ENCODE measurements at regions not wholly inside any gene's neighbourhood (a gene's known extent, or its start where the extent isn't known, plus 50 kb on each side); places are given as distances from the start of the nearest gene placed in this dataset.

- no peaks in the 10 kb centered on the region for H3K36me3 Mint-ChIP-seq (ENCODE audit: low read depth)
- peaks cover 4% of the 10 kb centered on the region for H3K4me1 ChIP-seq (ENCODE audit: control insufficient read depth, insufficient read depth, low read length)
- peaks cover 12% of the 10 kb centered on the region for H3K9me3 Mint-ChIP-seq
- H3K9me3 ChIP-seq (ENCODE audit: control insufficient read depth, low read length): peaks cover 16% of the 10 kb centered on the region
- TF ChIP-seq, protein P1, sequence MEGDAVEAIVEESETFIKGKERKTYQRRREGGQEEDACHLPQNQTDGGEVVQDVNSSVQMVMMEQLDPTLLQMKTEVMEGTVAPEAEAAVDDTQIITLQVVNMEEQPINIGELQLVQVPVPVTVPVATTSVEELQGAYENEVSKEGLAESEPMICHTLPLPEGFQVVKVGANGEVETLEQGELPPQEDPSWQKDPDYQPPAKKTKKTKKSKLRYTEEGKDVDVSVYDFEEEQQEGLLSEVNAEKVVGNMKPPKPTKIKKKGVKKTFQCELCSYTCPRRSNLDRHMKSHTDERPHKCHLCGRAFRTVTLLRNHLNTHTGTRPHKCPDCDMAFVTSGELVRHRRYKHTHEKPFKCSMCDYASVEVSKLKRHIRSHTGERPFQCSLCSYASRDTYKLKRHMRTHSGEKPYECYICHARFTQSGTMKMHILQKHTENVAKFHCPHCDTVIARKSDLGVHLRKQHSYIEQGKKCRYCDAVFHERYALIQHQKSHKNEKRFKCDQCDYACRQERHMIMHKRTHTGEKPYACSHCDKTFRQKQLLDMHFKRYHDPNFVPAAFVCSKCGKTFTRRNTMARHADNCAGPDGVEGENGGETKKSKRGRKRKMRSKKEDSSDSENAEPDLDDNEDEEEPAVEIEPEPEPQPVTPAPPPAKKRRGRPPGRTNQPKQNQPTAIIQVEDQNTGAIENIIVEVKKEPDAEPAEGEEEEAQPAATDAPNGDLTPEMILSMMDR (conservative IDR thresholded peaks at IDR 0.05): no peak
- H3K27ac ChIP-seq (ENCODE audit: low read depth, low read length): no peak overlapping the region
- H3K4me3 ChIP-seq (ENCODE audit: low read length): no peak overlapping the region
- H3K27me3 ChIP-seq (ENCODE audit: control insufficient read depth, insufficient read depth, low read length, poor library complexity, severe bottlenecking): no peaks in the 10 kb centered on the region
- peak overlapping the region; percentile 48 for H3K27ac Mint-ChIP-seq
- peaks cover 27% of the 10 kb centered on the region for H3K27me3 Mint-ChIP-seq (ENCODE audit: insufficient read depth)
- no peak overlapping the region for H3K9ac ChIP-seq (ENCODE audit: extremely low read depth, low read length, poor library complexity, severe bottlenecking)
- peaks cover 10% of the 10 kb centered on the region for H3K4me1 Mint-ChIP-seq
- 94% methylated on average over 11 to 12 of the region's 12 CpGs for WGBS, 2 experiments (ENCODE audit: insufficient coverage in 1 of 2, insufficient read length in 1 of 2)
- no peak for DNase-seq
- no peak overlapping the region for H3K4me3 Mint-ChIP-seq
- no peaks in the 10 kb centered on the region for H3K36me3 ChIP-seq (ENCODE audit: control insufficient read depth, insufficient read depth, low read length)
Observed at GRCh38 chr16:80161799-80162739, 378.7 kb upstream of the DYNLRB2 start.

DNA sequence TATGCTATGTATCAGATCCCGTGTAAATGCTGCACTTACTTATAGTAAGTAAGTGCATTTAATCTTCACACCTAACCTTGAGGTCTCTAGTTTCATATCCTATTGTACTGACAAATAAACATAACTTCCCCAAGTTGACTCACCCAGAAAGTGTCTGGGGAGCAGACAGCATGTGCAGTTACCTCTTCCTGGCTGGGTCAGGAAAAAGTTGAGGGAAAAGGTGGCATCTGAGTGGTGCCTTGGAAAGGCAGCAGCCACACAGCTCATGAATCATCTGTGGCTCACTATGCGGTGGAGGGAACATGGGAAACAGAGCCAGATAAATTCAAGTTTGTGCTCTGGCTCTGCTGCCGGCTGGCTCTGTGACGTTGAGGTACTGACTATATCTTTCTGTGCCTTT is 382.0 kb upstream of the DYNLRB2 start:
- Mint-ChIP-seq H3K27me3 (ENCODE audit: insufficient read depth) (peaks cover 24% of the 10 kb centered on the region), H3K4me1 (peaks cover 10% of the 10 kb centered on the region), H3K27ac (no peak overlapping the region), H3K9me3 (no peaks in the 10 kb centered on the region), H3K36me3 (ENCODE audit: low read depth) (no peaks in the 10 kb centered on the region), H3K4me3 (no peak overlapping the region)
- TF ChIP-seq, protein P1 (conservative IDR thresholded peaks at IDR 0.05): no peak
- no peaks in the 10 kb centered on the region for H3K9me3 ChIP-seq (ENCODE audit: control insufficient read depth, low read length)
- H3K27me3 ChIP-seq (ENCODE audit: control insufficient read depth, insufficient read depth, low read length, poor library complexity, severe bottlenecking): no peaks in the 10 kb centered on the region
- H3K27ac ChIP-seq (ENCODE audit: low read depth, low read length): no peak overlapping the region
- no peak for DNase-seq
- peaks cover 4% of the 10 kb centered on the region for H3K4me1 ChIP-seq (ENCODE audit: control insufficient read depth, insufficient read depth, low read length)
- no peak overlapping the region for H3K9ac ChIP-seq (ENCODE audit: extremely low read depth, low read length, poor library complexity, severe bottlenecking)
- 94% methylated on average over 4 of the region's 4 CpGs; no CpG with 5 or more reads in 1 of the 2 experiments for WGBS, 2 experiments (ENCODE audit: insufficient coverage in 1 of 2, insufficient read length in 1 of 2)
- no peaks in the 10 kb centered on the region for H3K36me3 ChIP-seq (ENCODE audit: control insufficient read depth, insufficient read depth, low read length)
- no peak overlapping the region for H3K4me3 ChIP-seq (ENCODE audit: low read length)

DNA sequence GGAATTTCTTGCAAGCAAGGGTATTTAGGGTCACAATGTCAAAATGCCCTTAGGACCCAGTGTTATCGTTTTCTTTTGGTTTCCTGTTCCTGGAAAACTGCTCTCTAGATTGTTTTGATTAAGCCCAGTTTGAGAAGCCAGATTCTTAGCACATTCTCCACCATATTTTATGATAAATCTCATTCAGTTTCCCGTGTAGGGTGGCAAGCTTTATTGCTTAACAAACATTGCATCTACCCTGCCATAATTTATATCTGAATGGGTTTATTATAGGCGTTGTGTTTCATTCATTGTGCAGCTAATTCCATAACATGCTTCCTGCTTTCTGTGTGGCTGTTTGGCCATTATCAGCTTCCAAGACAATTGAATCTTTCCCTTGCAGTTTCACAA is 389.1 kb upstream of the DYNLRB2 start:
- Histone ChIP-seq H3K36me3 (ENCODE audit: control insufficient read depth, insufficient read depth, low read length) (no peaks in the 10 kb centered on the region), H3K27ac (ENCODE audit: low read depth, low read length) (no peak overlapping the region), H3K27me3 (ENCODE audit: control insufficient read depth, insufficient read depth, low read length, poor library complexity, severe bottlenecking) (no peaks in the 10 kb centered on the region), H3K9me3 (ENCODE audit: control insufficient read depth, low read length) (no peaks in the 10 kb centered on the region), H3K4me1 (ENCODE audit: control insufficient read depth, insufficient read depth, low read length) (no peaks in the 10 kb centered on the region), H3K9ac (ENCODE audit: extremely low read depth, low read length, poor library complexity, severe bottlenecking) (no peak overlapping the region), H3K4me3 (ENCODE audit: low read length) (no peak overlapping the region)
- Mint-ChIP-seq H3K4me3 (no peak overlapping the region), H3K36me3 (ENCODE audit: low read depth) (no peaks in the 10 kb centered on the region), H3K27ac (no peak overlapping the region), H3K9me3 (no peaks in the 10 kb centered on the region), H3K27me3 (ENCODE audit: insufficient read depth) (peaks cover 22% of the 10 kb centered on the region), H3K4me1 (no peaks in the 10 kb centered on the region)
- no peak for DNase-seq
- WGBS, 2 experiments (ENCODE audit: insufficient coverage in 1 of 2, insufficient read length in 1 of 2): 93 to 95% methylated on average over 2 to 3 of the region's 3 CpGs
- TF ChIP-seq, protein P1 (conservative IDR thresholded peaks at IDR 0.05): no peak
